Immature natural killer cell (primary cell): ENCODE measurements at regions not wholly inside any gene's neighbourhood (a gene's known extent, or its start where the extent isn't known, plus 50 kb on each side); places are given as distances from the start of the nearest gene placed in this dataset.

Experiments used
- DNase-seq, 3 donors: peaks; one replicate each; pipeline ENCODE4 v3.0.0; 2022; ENCODE audit warnings: mixed read lengths in 1 of 3
- H3K27ac Mint-ChIP-seq, 6 donors: one replicate each; pipeline ENCODE4 v1.8.0; 2020; ENCODE audit warnings: mixed read lengths in 6 of 6, mild to moderate bottlenecking in 5 of 6, inconsistent platforms in 4 of 6, moderate library complexity in 3 of 6
- H3K27me3 Mint-ChIP-seq, 3 donors: one replicate each; pipeline ENCODE4 v1.8.0; 2020 to 2021; ENCODE audit warnings: low read depth in 3 of 3, mild to moderate bottlenecking in 3 of 3, mixed read lengths in 3 of 3, moderate library complexity in 3 of 3, inconsistent platforms in 1 of 3
- H3K36me3 Mint-ChIP-seq, 3 donors: one replicate each; pipeline ENCODE4 v1.8.0; 2020; ENCODE audit warnings: mixed read lengths in 3 of 3, inconsistent platforms in 2 of 3, mild to moderate bottlenecking in 2 of 3
- H3K4me1 Mint-ChIP-seq, 2 donors: one replicate each; pipeline ENCODE4 v1.8.0; 2020; ENCODE audit warnings: inconsistent platforms in 2 of 2, mild to moderate bottlenecking in 2 of 2, mixed read lengths in 2 of 2, moderate library complexity in 1 of 2
- H3K4me3 Mint-ChIP-seq, 5 donors: one replicate each; pipeline ENCODE4 v1.8.0; 2020; ENCODE audit warnings: mild to moderate bottlenecking in 5 of 5, mixed read lengths in 5 of 5, inconsistent platforms in 3 of 5, moderate library complexity in 3 of 5
- H3K9me3 Mint-ChIP-seq, 6 donors: one replicate each; pipeline ENCODE4 v1.8.0; 2020; ENCODE audit warnings: mild to moderate bottlenecking in 6 of 6, mixed read lengths in 6 of 6, inconsistent platforms in 4 of 6, moderate library complexity in 3 of 6

DNA sequence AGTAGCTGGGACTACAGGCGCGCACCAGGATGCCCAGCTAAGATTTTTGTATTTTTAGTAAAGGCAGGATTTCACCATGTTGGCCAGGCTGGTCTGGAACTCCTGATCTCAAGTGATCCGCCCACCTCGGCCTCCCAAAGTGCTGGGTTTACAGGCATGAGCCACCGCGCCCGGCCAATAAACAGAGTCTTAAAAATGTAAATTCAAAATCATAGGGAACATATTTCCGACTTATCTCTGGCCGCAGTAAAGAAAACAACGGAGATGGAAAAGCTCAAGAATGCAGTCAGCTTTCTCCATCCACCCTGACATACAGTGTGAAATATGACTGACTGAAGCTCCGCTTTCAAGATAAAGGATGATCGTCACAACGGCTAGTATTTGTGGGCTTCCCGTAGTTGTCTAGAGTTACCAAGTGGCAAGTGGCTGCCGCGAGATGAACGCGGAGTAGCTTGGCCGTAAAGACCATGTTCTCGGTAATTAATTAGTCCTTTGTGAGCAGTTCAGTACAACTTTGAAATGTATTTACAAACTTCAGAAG is 495.1 kb upstream of the FAT1 start:
- Mint-ChIP-seq H3K4me3 (no peak overlapping the region), H3K36me3 (no peaks in the 10 kb centered on the region), H3K9me3 (peaks cover 7 to 31% (median 16%) of the 10 kb centered on the region in 6 donors), H3K4me1 (no peaks in the 10 kb centered on the region), H3K27ac (no peak overlapping the region), H3K27me3 (no peaks in the 10 kb centered on the region)
- no peak for DNase-seq

DNA sequence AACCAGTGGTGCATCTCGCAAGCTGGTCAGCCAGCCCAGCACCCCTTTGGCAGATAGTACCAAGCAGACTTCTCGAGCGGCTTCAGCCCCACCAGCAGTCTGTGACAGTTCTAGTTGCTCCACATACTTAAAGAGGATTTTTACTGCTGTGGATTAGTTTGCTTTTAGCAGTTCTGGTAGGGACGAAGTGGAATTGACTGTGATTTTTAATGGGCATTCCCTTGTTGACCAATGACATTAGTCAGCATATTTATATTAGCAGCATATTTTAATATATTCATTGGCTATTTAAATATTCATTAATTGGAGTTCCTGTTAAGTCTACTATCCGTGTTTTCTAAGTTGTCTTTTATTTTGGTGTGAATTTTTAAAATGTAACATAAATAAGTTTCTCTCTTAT is 500.9 kb upstream of the FAT1 start:
- no peak for DNase-seq
- Mint-ChIP-seq H3K4me3 (no peak overlapping the region), H3K36me3 (peaks cover 0 to 3% (median 3%) of the 10 kb centered on the region in 3 donors), H3K4me1 (no peaks in the 10 kb centered on the region), H3K27me3 (peaks cover 0 to 2% (median 0%) of the 10 kb centered on the region in 3 donors), H3K27ac (no peak overlapping the region), H3K9me3 (peaks cover 17 to 45% (median 31%) of the 10 kb centered on the region in 6 donors)

DNA sequence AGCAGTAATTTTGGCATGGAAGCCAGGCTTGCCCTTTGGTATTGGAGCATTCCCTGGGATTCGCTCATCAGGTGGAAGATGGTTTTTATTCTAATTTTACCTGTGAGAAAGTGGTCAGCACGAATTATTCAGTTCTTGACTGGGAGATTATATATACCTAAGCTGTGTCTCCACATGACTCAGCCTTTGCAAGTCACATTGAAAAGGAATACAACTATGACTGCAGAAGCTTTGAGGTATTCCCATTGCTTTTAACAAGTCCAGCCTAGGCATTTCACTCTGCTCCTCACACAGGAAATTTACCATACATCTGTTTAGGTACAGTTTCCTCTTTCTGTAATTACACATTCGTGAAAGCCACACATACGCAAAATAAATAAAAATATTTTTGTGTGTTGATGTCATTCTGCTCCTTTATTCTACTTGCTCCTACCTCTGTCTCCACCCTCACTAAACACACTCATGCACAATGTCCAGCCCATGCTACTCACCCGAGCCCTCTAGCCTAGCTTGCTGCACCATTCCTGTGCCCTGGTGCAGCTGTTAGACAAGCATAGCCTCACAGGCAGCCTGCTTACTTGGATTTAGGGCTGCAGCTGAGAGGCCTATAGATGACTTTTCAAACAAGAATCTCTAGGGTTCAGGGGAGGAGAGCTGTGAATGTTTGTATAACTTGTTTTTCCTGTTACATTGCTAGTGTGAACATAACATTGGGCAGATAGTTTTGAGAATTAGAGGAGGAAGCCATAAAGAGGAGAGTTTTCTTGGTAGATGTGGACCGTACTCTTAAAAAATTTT is 504.4 kb upstream of the FAT1 start:
- DNase-seq = no peak
- H3K36me3 Mint-ChIP-seq = peaks cover 0 to 3% (median 3%) of the 10 kb centered on the region in 3 donors
- H3K4me1 Mint-ChIP-seq = no peaks in the 10 kb centered on the region
- no peak overlapping the region for H3K4me3 Mint-ChIP-seq
- no peak overlapping the region for H3K27ac Mint-ChIP-seq
- peaks cover 15 to 54% (median 33%) of the 10 kb centered on the region in 6 donors for H3K9me3 Mint-ChIP-seq
- H3K27me3 Mint-ChIP-seq = peaks cover 0 to 2% (median 0%) of the 10 kb centered on the region in 3 donors

DNA sequence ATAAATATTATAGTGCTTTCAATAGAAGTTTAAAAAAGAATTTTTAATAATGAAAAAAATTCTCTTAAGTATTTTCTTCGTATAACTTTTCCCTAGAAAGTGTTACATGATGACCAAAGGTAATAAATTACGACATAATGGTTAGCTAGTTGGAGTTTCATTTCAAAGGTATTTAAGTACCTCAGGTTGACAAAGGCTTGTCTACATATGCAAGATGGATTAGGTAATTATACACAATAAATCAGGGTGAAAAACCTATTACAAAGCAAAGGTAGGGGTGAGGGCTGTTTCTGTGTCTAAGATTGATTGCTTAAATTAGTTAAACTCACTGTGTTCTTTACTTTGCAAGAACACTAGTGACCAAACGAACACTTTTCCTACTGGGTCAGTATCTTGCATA is 508.5 kb upstream of the FAT1 start:
- DNase-seq = no peak
- no peaks in the 10 kb centered on the region for H3K4me1 Mint-ChIP-seq
- H3K27me3 Mint-ChIP-seq = no peaks in the 10 kb centered on the region
- no peak overlapping the region for H3K27ac Mint-ChIP-seq
- peaks cover 0 to under 1% (median 0%) of the 10 kb centered on the region in 3 donors for H3K36me3 Mint-ChIP-seq
- no peak overlapping the region for H3K4me3 Mint-ChIP-seq
- H3K9me3 Mint-ChIP-seq = peaks cover 4 to 54% (median 21%) of the 10 kb centered on the region in 6 donors

DNA sequence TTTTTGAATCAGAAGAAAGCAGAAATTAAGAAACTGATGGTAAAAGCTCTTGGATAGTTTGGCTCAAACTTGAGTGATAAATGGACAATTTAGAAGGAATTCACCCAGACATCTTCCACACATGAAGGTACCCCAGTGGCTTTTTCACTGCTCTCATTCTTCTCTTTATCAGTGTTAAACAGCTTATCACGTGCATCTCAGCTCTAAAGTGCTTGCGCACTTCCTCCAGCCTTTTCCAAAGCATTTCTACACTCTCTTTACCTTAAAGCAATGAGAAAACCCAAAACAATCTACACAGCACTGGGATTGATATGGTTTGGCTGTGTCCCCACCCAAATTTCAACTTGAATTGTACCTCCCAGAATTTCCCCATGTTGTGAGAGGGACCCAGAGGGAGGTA is 509.1 kb upstream of the FAT1 start:
- DNase-seq = no peak
- Mint-ChIP-seq H3K36me3 (no peaks in the 10 kb centered on the region), H3K4me1 (no peaks in the 10 kb centered on the region), H3K27ac (no peak overlapping the region), H3K27me3 (no peaks in the 10 kb centered on the region), H3K9me3 (peaks cover 4 to 49% (median 23%) of the 10 kb centered on the region in 6 donors), H3K4me3 (no peak overlapping the region)

DNA sequence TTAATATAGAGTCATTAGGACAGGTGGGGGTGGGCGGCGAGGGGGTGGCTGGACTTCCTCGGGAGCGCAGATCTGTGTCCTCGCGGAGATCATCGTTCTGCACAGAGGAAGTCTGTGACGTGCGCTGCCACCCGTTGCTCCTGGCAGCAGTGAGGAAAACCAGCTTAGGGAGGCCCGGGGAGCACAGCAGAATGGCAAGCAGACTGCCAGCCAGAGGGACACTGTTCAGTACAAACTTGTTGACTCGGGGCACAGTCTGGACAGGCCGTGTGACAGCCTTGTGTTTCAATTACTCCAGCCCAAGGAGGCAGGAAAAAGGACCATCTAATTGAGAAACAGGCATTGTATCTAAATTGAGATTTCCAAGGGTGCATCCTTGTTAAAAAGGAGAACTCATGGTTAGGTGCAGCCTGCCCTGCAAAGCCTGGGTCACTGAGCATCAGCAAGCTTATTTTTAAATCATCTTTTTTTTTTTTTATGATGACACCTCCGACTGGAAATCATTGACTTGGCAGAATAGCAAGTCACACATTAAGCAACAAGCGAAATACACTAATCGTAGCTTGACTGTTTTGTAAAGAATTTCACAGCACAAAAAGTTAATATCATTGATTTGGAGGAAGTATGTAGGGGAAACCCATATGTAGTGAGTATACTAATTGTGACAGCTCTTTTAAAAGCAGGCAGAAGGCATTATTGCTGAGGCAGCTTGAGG is 512.0 kb upstream of the FAT1 start:
- H3K9me3 Mint-ChIP-seq = peaks cover 4 to 62% (median 21%) of the 10 kb centered on the region in 6 donors
- no peak overlapping the region for H3K27ac Mint-ChIP-seq
- no peak for DNase-seq
- no peaks in the 10 kb centered on the region for H3K4me1 Mint-ChIP-seq
- H3K27me3 Mint-ChIP-seq = peaks cover 0 to 2% (median 0%) of the 10 kb centered on the region in 3 donors
- peaks cover 0 to 3% (median 0%) of the 10 kb centered on the region in 3 donors for H3K36me3 Mint-ChIP-seq
- H3K4me3 Mint-ChIP-seq = no peak overlapping the region

DNA sequence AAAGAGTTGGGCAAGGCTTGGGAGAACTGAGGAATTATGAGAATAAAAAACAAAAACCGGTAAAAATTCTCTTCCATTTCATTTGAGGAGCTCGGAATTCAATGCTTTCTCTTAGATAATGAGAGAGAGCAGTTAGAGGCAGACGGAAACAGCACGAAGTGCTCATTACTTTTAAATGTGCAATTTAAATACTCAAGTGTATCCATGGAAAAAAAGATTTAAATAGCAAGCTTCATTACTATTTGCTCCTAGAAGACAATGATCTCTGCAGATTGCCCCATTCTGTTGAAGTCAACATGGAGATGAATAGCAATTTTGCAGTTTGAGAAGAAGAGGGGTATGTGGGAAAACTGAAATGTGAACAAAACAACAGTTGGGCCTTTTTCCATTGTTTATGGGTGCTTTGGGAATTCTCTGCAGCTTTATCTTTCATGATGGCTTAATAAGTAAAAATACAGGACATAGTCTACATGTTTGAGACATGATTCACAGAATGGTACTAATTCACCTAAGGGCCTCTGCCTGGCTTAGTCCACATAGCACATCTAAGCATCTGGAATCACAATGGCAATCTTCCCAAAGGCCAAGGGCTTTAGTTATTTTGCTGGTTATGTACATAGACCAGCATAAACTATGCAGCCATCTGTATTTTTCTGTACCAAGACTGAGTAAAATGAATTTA is 512.7 kb upstream of the FAT1 start:
- H3K4me3 Mint-ChIP-seq = no peak overlapping the region
- no peak overlapping the region for H3K27ac Mint-ChIP-seq
- peaks cover 0 to 3% (median 0%) of the 10 kb centered on the region in 3 donors for H3K36me3 Mint-ChIP-seq
- no peak for DNase-seq
- peaks cover 0 to 3% (median 0%) of the 10 kb centered on the region in 3 donors for H3K27me3 Mint-ChIP-seq
- no peaks in the 10 kb centered on the region for H3K4me1 Mint-ChIP-seq
- H3K9me3 Mint-ChIP-seq = peaks cover 4 to 57% (median 21%) of the 10 kb centered on the region in 6 donors

DNA sequence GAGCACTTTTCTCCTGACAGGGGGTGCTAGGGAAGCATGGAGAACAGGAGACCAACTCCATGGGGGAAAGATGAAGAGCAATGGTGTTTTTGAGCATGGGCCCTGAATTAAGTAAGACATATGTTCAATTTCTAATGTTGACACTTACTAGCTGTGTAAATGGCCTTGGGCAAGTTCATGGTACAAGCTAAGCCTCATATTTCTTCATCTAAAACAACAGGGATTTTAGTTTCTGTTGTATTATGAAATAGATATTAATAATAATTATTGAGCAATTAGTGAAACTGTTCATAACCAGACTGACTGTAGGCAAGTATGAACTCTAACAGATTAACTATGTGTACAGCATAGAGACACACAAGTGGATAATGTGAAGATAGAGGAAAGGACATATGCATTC is 515.0 kb upstream of the FAT1 start:
- H3K9me3 Mint-ChIP-seq = peaks cover 3 to 58% (median 26%) of the 10 kb centered on the region in 6 donors
- H3K36me3 Mint-ChIP-seq = peaks cover 0 to 3% (median 0%) of the 10 kb centered on the region in 3 donors
- peaks cover 0 to 3% (median 0%) of the 10 kb centered on the region in 3 donors for H3K27me3 Mint-ChIP-seq
- H3K4me3 Mint-ChIP-seq = no peak overlapping the region
- H3K27ac Mint-ChIP-seq = no peak overlapping the region
- H3K4me1 Mint-ChIP-seq = no peaks in the 10 kb centered on the region
- no peak for DNase-seq

DNA sequence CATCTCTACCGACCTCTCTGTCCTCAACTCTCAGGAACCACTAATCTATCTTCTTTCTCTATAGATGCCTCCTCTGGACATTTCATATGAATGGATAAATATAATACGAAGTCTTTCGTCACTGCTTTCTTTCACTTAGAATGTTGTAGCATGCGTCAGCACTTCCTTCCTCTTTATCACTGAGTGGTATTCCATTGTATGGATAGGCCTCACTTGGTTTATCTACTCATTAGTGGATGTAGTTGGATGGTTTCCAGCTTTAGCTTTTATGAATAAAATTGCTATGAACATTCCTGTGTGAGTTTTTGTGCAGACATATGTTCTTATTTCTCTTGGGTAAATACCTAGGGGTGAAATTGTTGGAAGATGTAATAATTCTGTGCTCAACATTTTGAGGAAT is 528.2 kb upstream of the FAT1 start:
- H3K9me3 Mint-ChIP-seq = peaks cover 5 to 67% (median 25%) of the 10 kb centered on the region in 6 donors
- no peaks in the 10 kb centered on the region for H3K36me3 Mint-ChIP-seq
- peaks cover 0 to 2% (median 0%) of the 10 kb centered on the region in 3 donors for H3K27me3 Mint-ChIP-seq
- H3K4me1 Mint-ChIP-seq = no peaks in the 10 kb centered on the region
- H3K4me3 Mint-ChIP-seq = no peak overlapping the region
- no peak for DNase-seq
- H3K27ac Mint-ChIP-seq = no peak overlapping the region

DNA sequence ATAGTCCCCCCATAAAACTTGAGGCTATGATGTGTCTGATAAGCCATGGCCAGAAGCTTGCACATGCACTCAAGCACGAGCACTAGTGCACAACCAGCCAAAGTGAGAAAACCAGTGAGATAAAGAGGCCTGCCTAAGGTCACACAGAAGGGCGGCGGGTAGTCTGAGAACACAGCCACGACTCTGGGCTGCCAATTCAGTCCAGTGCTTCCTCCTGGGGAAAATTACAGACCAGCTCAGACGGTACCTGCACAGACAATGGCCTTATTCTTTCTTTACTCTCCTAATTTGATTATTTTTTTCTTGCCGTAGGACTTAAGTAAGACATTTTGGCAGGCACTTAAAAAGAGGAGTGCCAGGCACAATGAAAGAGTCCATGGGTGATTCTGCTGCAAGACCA is 533.2 kb upstream of the FAT1 start:
- Mint-ChIP-seq H3K27ac (no peak overlapping the region), H3K9me3 (peaks cover 5 to 68% (median 22%) of the 10 kb centered on the region in 6 donors), H3K36me3 (peaks cover 0 to 5% (median 0%) of the 10 kb centered on the region in 3 donors), H3K4me3 (no peak overlapping the region), H3K4me1 (no peaks in the 10 kb centered on the region), H3K27me3 (no peaks in the 10 kb centered on the region)
- DNase-seq = no peak

DNA sequence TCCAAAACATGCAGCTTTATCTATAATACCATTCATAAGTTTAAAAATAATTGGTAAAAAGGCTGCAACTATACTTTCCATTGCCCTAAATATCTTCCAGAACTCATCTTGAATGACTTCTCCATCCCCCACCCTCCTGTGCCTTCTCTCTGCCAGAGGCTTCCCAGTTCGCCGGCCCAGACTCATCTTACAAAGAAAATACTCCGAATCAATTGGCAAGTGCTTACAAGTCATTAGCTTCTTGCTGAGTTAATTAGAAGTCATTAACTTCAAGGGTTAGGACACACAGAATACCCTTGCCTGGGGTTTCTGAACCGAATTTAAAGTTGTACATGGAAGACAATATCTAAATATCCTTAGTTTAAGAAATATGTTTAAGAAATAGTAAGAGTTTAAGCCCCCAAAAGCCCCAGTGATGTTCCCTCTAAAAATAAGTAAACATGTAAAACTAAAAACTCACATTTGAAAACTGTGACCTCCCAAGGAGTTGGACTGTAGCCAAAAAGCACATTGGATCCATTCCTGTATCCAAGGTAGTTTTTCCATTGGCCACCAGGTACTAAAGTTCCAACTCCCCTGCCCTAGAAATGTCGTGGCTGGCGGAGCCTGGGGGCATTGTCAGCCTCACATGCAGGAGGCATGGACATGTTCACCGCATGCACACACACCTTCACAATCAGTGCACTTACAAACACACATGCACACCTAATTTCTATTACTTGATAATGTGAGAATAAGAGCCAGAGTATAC is 535.2 kb upstream of the FAT1 start:
- H3K4me3 Mint-ChIP-seq = no peak overlapping the region
- H3K27ac Mint-ChIP-seq = no peak overlapping the region
- no peaks in the 10 kb centered on the region for H3K4me1 Mint-ChIP-seq
- H3K27me3 Mint-ChIP-seq = peaks cover 0 to 1% (median 0%) of the 10 kb centered on the region in 3 donors
- peaks cover 9 to 55% (median 17%) of the 10 kb centered on the region in 6 donors for H3K9me3 Mint-ChIP-seq
- no peak for DNase-seq
- peaks cover 0 to 5% (median 0%) of the 10 kb centered on the region in 3 donors for H3K36me3 Mint-ChIP-seq

DNA sequence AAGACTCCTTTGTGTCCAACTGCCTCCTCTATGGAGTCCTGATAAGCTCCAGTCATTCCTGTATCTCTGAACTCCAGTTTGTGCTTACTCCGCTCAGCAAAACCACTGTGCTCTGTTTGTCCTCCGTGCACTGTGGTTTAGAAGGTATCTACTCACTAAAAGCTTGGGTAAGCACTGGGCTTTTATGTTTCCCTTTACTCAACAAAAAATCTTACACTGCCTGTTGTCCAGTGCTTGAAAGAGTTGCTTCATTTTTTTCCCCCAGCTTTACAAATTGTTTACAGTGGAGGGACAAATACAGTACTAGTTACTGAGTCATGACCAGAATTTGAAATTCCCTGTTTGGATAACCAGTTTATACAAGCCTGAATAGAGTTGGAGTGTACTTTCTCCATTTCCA is 545.3 kb upstream of the FAT1 start:
- H3K27ac Mint-ChIP-seq = no peak overlapping the region
- H3K4me1 Mint-ChIP-seq = no peaks in the 10 kb centered on the region
- no peak overlapping the region for H3K4me3 Mint-ChIP-seq
- no peak for DNase-seq
- peaks cover 0 to 4% (median 2%) of the 10 kb centered on the region in 3 donors for H3K27me3 Mint-ChIP-seq
- H3K36me3 Mint-ChIP-seq = no peaks in the 10 kb centered on the region
- peaks cover 4 to 14% (median 5%) of the 10 kb centered on the region in 6 donors for H3K9me3 Mint-ChIP-seq

DNA sequence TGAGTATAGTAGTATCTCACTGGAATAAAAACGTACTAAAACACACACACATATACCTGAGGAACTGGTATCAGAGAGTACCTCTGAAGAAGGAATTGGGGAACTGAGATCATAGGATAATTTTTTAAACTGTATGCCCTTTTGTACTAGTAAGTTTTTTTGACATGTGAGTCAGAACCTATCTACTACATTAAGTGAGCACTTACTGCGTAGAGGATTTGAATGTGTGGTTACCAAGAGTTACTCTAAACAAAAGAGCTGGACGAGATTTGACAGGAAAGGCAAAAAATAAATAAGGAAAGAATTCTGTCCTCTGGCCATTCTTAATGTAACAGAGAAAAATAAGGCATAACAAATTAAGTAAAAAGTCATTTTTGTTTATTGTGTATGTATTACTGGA is 546.5 kb upstream of the FAT1 start:
- Mint-ChIP-seq H3K4me1 (no peaks in the 10 kb centered on the region), H3K9me3 (peaks cover 4 to 14% (median 7%) of the 10 kb centered on the region in 6 donors), H3K36me3 (no peaks in the 10 kb centered on the region), H3K27ac (no peak overlapping the region), H3K27me3 (peaks cover 0 to 4% (median 2%) of the 10 kb centered on the region in 3 donors), H3K4me3 (no peak overlapping the region)
- no peak for DNase-seq
